GM12878 (cell line): ENCODE measurements at regions not wholly inside any gene's neighbourhood (a gene's known extent, or its start where the extent isn't known, plus 50 kb on each side); places are given as distances from the start of the nearest gene placed in this dataset.

Source experiments
- ATAC-seq: fragments of 200-7000 bp; cut with Tn5 transposase; 3 replicates; pipeline ENCODE4 v1.9.1; 2020; ENCODE audit warnings: mild to moderate bottlenecking, moderate library complexity
- BruUV-seq: library from RNA; stranded (reverse); fragments of 400-500 nt; replicated peaks from 2 replicates; lab custom pipeline; 2021; lab: Mats Ljungman, UMichigan
- CTCF ChIA-PET: fragments of 300-600 bp; sonication (Branson Sonifier 250); formaldehyde crosslinking; extraction: SDS; loops from one replicate; lab custom pipeline; 2021; ENCODE audit warnings: inconsistent platforms; lab: Yijun Ruan, JAX
- POLR2A ChIA-PET: fragments of 350-600 bp; formaldehyde crosslinking; extraction: SDS; loops from one replicate; lab custom pipeline; 2021; ENCODE audit warnings: inconsistent platforms; lab: Charles Lee
- RAD21 ChIA-PET: fragments of 300-600 bp; sonication (Branson Sonifier 250); formaldehyde crosslinking; loops from one replicate; lab custom pipeline; 2023; ENCODE audit warnings: antibody characterized with exemption; ENCODE audit not compliant: unreplicated experiment; lab: Charles Lee
- SMC1A ChIA-PET: fragments of 300-600 bp; sonication (Branson Sonifier 250); formaldehyde crosslinking; loops from one replicate; lab custom pipeline; 2023; ENCODE audit not compliant: unreplicated experiment, uncharacterized antibody; lab: Charles Lee
- DNase-seq: peaks from one replicate; pipeline ENCODE4 v3.0.0-alpha.2; 2011; ENCODE audit warnings: low read depth, low spot score
- FAIRE-seq: peaks from 3 replicates; lab custom pipeline; 2011; peaks lifted over from hg19 to GRCh38; lab: Jason Lieb, UNC
- H2AFZ ChIP-seq: 2 replicates; pipeline ENCODE4 v1.6.0; 2011; ENCODE audit warnings: low read depth, low read length, control low read depth; ENCODE audit not compliant: control insufficient read depth
- H3K27ac ChIP-seq: 2 replicates; pipeline ENCODE4 v1.5.1; 2011; ENCODE audit warnings: control low read depth; ENCODE audit not compliant: control insufficient read depth, insufficient read depth
- H3K27me3 ChIP-seq, 2 experiments: replicated peaks in 1 of 2; 2 replicates each; pipeline versions ENCODE4 v1.6.0 to v1.6.1; 2011; ENCODE audit warnings: low read length in 1 of 2; ENCODE audit not compliant: control insufficient read depth in 2 of 2, insufficient read depth in 2 of 2
- H3K36me3 ChIP-seq, 2 experiments: 2 replicates each; pipeline ENCODE4 v1.5.1; 2011; ENCODE audit warnings: low read length in 1 of 2; ENCODE audit not compliant: control insufficient read depth in 2 of 2, insufficient read depth in 2 of 2
- H3K4me1 ChIP-seq: 2 replicates; pipeline ENCODE4 v1.6.1; 2011; ENCODE audit warnings: mild to moderate bottlenecking, low read length, moderate library complexity, mixed read lengths; ENCODE audit not compliant: control insufficient read depth, insufficient read depth
- H3K4me2 ChIP-seq: 2 replicates; pipeline ENCODE4 v1.6.0; 2011; ENCODE audit warnings: control low read depth; ENCODE audit not compliant: control insufficient read depth, insufficient read depth
- H3K4me3 ChIP-seq: fragments of 200-600 bp; sonication (generic); 2 replicates; pipeline ENCODE4 v1.5.1; 2016
- H3K79me2 ChIP-seq: 2 replicates; pipeline ENCODE4 v1.6.0; 2011; ENCODE audit warnings: low read length; ENCODE audit not compliant: control insufficient read depth, insufficient read depth
- H3K9ac ChIP-seq: 2 replicates; pipeline ENCODE4 v1.8.0; 2011; ENCODE audit warnings: low read length, control low read depth, mixed read lengths; ENCODE audit not compliant: control insufficient read depth, insufficient read depth
- H3K9me3 ChIP-seq: replicated peaks from 3 replicates; pipeline ENCODE4 v1.5.1; 2011; ENCODE audit warnings: mild to moderate bottlenecking, low read length; ENCODE audit not compliant: control insufficient read depth, insufficient read depth
- H4K20me1 ChIP-seq: 2 replicates; pipeline ENCODE4 v1.6.0; 2011; ENCODE audit not compliant: control insufficient read depth, insufficient read depth
- ASH2L ChIP-seq: fragments of 300-600, 200-600 bp; sonication (generic); IDR thresholded peaks from 2 replicates; pipeline ENCODE4 v1.6.1; 2017; ENCODE audit warnings: low read depth, mild to moderate bottlenecking, borderline replicate concordance
- ATF3 ChIP-seq: IDR thresholded peaks from 2 replicates; pipeline ENCODE4 v1.6.1; 2011; ENCODE audit warnings: low read depth, mild to moderate bottlenecking, low read length, moderate library complexity, borderline replicate concordance; ENCODE audit errors: extremely low read depth
- CTCF ChIP-seq, 3 experiments: IDR thresholded peaks in 2 of 3; conservative IDR thresholded peaks in 1 of 3; 2 replicates each; pipeline ENCODE4 v1.5.1; 2011; ENCODE audit warnings: low read depth in 3 of 3, low read length in 3 of 3, mild to moderate bottlenecking in 3 of 3, control low read depth in 2 of 3, moderate library complexity in 2 of 3, inconsistent platforms in 1 of 3, mixed read lengths in 1 of 3; ENCODE audit not compliant: control insufficient read depth in 2 of 3, insufficient read depth in 1 of 3; ENCODE audit errors: extremely low read depth in 1 of 3
- JUND ChIP-seq: IDR thresholded peaks from 2 replicates; pipeline ENCODE4 v1.6.1; 2012; ENCODE audit warnings: low read depth, mild to moderate bottlenecking, low read length, improper control_type of control experiment, moderate library complexity
- MXI1 ChIP-seq: fragments of 150-350 bp; IDR thresholded peaks from 2 replicates; pipeline ENCODE4 v1.6.1; 2011; ENCODE audit warnings: low read depth, mild to moderate bottlenecking, inconsistent platforms, low read length, improper control_type of control experiment
- NR2C2 ChIP-seq: IDR thresholded peaks from 2 replicates; pipeline ENCODE4 v1.6.1; 2011; ENCODE audit warnings: borderline replicate concordance, low read depth; ENCODE audit not compliant: control insufficient read depth, insufficient read length
- RAD51 ChIP-seq: fragments of 450-650 bp; IDR thresholded peaks from 2 replicates; pipeline ENCODE4 v1.6.1; 2016; ENCODE audit warnings: moderate library complexity, mild to moderate bottlenecking, inconsistent platforms
- SIN3A ChIP-seq: IDR thresholded peaks from 2 replicates; pipeline ENCODE4 v1.6.1; 2012; ENCODE audit warnings: low read depth, low read length, improper control_type of control experiment
- SMC3 ChIP-seq: IDR thresholded peaks from 2 replicates; pipeline ENCODE4 v1.6.1; 2011; ENCODE audit warnings: low read length, improper control_type of control experiment, borderline replicate concordance
- SREBF2 ChIP-seq: IDR thresholded peaks from 2 replicates; pipeline ENCODE4 v1.6.1; 2012; ENCODE audit warnings: mild to moderate bottlenecking, low read length
- SRF ChIP-seq, 2 experiments: IDR thresholded peaks; 2 replicates each; pipeline ENCODE4 v1.6.1; 2011; ENCODE audit warnings: low read depth in 2 of 2, low read length in 2 of 2, mild to moderate bottlenecking in 1 of 2, moderate library complexity in 1 of 2
- USF1 ChIP-seq: IDR thresholded peaks from 2 replicates; pipeline ENCODE4 v1.6.1; 2011; ENCODE audit warnings: borderline replicate concordance, low read depth, mild to moderate bottlenecking, moderate library complexity, mixed read lengths, low read length; ENCODE audit not compliant: insufficient read depth; ENCODE audit errors: extremely low read length
- USF2 ChIP-seq: IDR thresholded peaks from 2 replicates; pipeline ENCODE4 v1.6.1; 2011; ENCODE audit warnings: low read depth, low read length, improper control_type of control experiment, borderline replicate concordance
- WGBS: methylation state at CpG from one replicate; pipeline ENCODE4 v1.1.6; 2016; ENCODE audit warnings: low lambda C conversion rate; ENCODE audit not compliant: insufficient replicate concordance, insufficient coverage; ENCODE audit errors: missing lambda C conversion rate; 5-methylcytosine and 5-hydroxymethylcytosine counted together
- in situ Hi-C: fragments of 300-500 bp; cut with MboI; formaldehyde crosslinking; loops from 9 replicates; pipeline ENCODE4 v1.14.3; 2018; ENCODE audit warnings: mixed read lengths
- intact Hi-C: fragments of 100-400 bp; cut with micrococcal nuclease; formaldehyde crosslinking; loops from one replicate; pipeline ENCODE4 v1.14.2; 2022; ENCODE audit not compliant: unreplicated experiment
- TF ChIP-seq, protein P1 (sequence below): fragments of 450-650 bp; IDR thresholded peaks from 2 replicates; pipeline ENCODE4 v1.6.1; 2018; ENCODE audit warnings: borderline replicate concordance, mild to moderate bottlenecking; ENCODE audit not compliant: partially characterized antibody
- TF ChIP-seq, protein P2 (sequence below): IDR thresholded peaks from 2 replicates; pipeline ENCODE4 v1.6.1; 2012; ENCODE audit warnings: low read depth, low read length, improper control_type of control experiment

DNA sequence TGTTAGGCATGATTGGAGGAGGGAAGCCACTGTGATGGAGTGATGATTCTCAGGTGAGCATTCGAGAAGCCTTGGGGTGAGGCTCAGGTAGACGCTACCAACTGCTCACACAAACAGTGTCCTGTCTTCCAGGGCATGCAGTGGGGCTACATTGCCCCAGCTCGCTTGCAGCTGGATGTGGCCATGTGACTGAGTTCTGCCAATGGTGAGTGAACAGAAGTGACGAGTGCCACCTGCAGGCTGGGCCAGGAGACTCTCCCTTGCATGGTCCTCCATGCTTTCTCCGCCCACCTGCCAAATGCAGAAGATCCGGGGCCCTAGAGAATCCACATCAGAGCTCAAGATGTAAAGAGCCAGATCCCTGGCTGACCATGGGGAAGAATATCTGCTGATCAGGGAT, 195.9 kb downstream of the BCR start:
- in situ Hi-C loops: loop anchor here (5.0 to 25.0 kb wide), 2 partner anchors 54 to 564 kb away; no protein-coding TSS in a partner anchor
- peak; percentile 1 for DNase-seq
- intact Hi-C loops: loop anchor here (5.0 kb wide), 1 partner anchor 54 kb away; no protein-coding TSS in a partner anchor
- TF ChIP-seq, protein P1, sequence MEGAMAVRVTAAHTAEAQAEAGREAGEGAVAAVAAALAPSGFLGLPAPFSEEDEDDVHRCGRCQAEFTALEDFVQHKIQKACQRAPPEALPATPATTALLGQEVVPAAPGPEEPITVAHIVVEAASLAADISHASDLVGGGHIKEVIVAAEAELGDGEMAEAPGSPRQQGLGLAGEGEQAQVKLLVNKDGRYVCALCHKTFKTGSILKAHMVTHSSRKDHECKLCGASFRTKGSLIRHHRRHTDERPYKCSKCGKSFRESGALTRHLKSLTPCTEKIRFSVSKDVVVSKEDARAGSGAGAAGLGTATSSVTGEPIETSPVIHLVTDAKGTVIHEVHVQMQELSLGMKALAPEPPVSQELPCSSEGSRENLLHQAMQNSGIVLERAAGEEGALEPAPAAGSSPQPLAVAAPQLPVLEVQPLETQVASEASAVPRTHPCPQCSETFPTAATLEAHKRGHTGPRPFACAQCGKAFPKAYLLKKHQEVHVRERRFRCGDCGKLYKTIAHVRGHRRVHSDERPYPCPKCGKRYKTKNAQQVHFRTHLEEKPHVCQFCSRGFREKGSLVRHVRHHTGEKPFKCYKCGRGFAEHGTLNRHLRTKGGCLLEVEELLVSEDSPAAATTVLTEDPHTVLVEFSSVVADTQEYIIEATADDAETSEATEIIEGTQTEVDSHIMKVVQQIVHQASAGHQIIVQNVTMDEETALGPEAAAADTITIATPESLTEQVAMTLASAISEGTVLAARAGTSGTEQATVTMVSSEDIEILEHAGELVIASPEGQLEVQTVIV: no peak
- TF ChIP-seq ASH2L: no peak
- peak; percentile 91 for TF ChIP-seq USF1
- peak; percentile 81 for TF ChIP-seq RAD51
- TF ChIP-seq SRF (IDR thresholded peaks at IDR 0.05; ENCODE audit: low read depth in 2 of 2, low read length in 2 of 2): peak in 1 of 2 experiments; percentile 73; a peak in 2 of 4 replicates
- no peak for TF ChIP-seq SREBF2
- TF ChIP-seq JUND: no peak
- TF ChIP-seq ATF3: peak; percentile 66; the same call in 1 of the 2 replicates
- TF ChIP-seq USF2: peak; percentile 70
- TF ChIP-seq, protein P2, sequence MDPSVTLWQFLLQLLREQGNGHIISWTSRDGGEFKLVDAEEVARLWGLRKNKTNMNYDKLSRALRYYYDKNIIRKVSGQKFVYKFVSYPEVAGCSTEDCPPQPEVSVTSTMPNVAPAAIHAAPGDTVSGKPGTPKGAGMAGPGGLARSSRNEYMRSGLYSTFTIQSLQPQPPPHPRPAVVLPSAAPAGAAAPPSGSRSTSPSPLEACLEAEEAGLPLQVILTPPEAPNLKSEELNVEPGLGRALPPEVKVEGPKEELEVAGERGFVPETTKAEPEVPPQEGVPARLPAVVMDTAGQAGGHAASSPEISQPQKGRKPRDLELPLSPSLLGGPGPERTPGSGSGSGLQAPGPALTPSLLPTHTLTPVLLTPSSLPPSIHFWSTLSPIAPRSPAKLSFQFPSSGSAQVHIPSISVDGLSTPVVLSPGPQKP: no peak
- no peak for TF ChIP-seq SIN3A
- no peak for TF ChIP-seq NR2C2
- TF ChIP-seq CTCF (IDR thresholded peaks at IDR 0.05 in 2 of 3, conservative IDR thresholded peaks at IDR 0.05 in 1 of 3; ENCODE audit: control insufficient read depth in 2 of 3, extremely low read depth in 1 of 3, insufficient read depth in 1 of 3, low read depth in 3 of 3, low read length in 3 of 3): peak; percentile 63 to 67 (median 65)
- no peak for TF ChIP-seq MXI1
- peak; percentile 63 for TF ChIP-seq SMC3

More for the DNA sequence above, 195.9 kb downstream of the BCR start:
- ChIA-PET RAD21 (interaction anchor here (0.6 to 1.8 kb wide), 5 partner anchors 9 to 416 kb away, joined by 3 to 10 read pairs (median 3); no protein-coding TSS in a partner anchor), POLR2A (no interaction called here), SMC1A (interaction anchor here (0.6 to 2.8 kb wide), 6 partner anchors 10 to 1095 kb away, joined by 3 to 15 read pairs (median 4); no protein-coding TSS in a partner anchor), CTCF (interaction anchor here (0.9 to 4.0 kb wide), 16 partner anchors 9 to 421 kb away, joined by 3 to 22 read pairs (median 4); no protein-coding TSS in a partner anchor)
- no peaks in the 10 kb centered on the region for H4K20me1 ChIP-seq
- no peaks in the 10 kb centered on the region for H3K9me3 ChIP-seq
- 11% methylated on average over 6 of the region's 6 CpGs for WGBS
- H3K9ac ChIP-seq: no peak overlapping the region
- H3K4me3 ChIP-seq: no peak overlapping the region
- H3K27ac ChIP-seq: no peak overlapping the region
- BruUV-seq: no TSS peak
- peak overlapping the region; percentile 17; the same call in 1 of the 2 replicates for H2AFZ ChIP-seq
- no peaks in the 10 kb centered on the region for H3K27me3 ChIP-seq
- ATAC-seq (peak; percentile 100), FAIRE-seq (peak; percentile 76)
- no peaks in the 10 kb centered on the region for H3K4me1 ChIP-seq
- H3K79me2 ChIP-seq: no peaks in the 10 kb centered on the region
- no peaks in the 10 kb centered on the region for H3K36me3 ChIP-seq
- no peak overlapping the region for H3K4me2 ChIP-seq
